ENCODE measurements at regions not wholly inside any gene's neighbourhood (a gene's known extent, or its start where the extent isn't known, plus 50 kb on each side); places are given as distances from the start of the nearest gene placed in this dataset.

- Histone ChIP-seq H3K9ac (ENCODE audit: insufficient read depth, low read depth, low read length) (no peak overlapping the region), H3K27me3 (ENCODE audit: control insufficient read depth in 1 of 2, insufficient read depth in 2 of 2, low read length in 2 of 2) (no peaks in the 10 kb centered on the region), H3K9me3 (ENCODE audit: low read length) (peaks cover 46% of the 10 kb centered on the region), H3K36me3 (replicated peaks in 1 of 2; ENCODE audit: control insufficient read depth in 1 of 2, insufficient read depth in 2 of 2, low read length in 2 of 2) (no peaks in the 10 kb centered on the region), H3K79me2 (ENCODE audit: insufficient read depth, low read length) (no peaks in the 10 kb centered on the region), H2AFZ (ENCODE audit: low read length) (no peak overlapping the region), H3K4me3 (replicated peaks in 1 of 3; ENCODE audit: insufficient read depth in 1 of 3, low read depth in 2 of 3, low read length in 3 of 3) (no peak overlapping the region), H3K4me2 (ENCODE audit: low read depth, low read length) (no peak overlapping the region), H3K4me1 (ENCODE audit: insufficient read depth, low read length) (no peaks in the 10 kb centered on the region), H3K27ac (ENCODE audit: extremely low read length, insufficient read depth, low read length) (no peak overlapping the region), H4K20me1 (ENCODE audit: insufficient read depth, low read length) (no peaks in the 10 kb centered on the region)
- in situ Hi-C loops (cut with HindIII; ENCODE audit: extremely low pct_ligation_motif_present, low pct_unique_long_range_greater_than_20kb) (no loop called here), intact Hi-C loops (cut with micrococcal nuclease; ENCODE audit: unreplicated experiment) (no loop called here)
- ATAC-seq: no peak
- FAIRE-seq: no peak
- no peak for DNase-seq (ENCODE audit: low spot score)
- BruUV-seq (replicated peaks): no TSS peak
- WGBS (ENCODE audit: low lambda C conversion rate): 27% methylated on average over 7 of the region's 7 CpGs
- ChIA-PET CTCF (ENCODE audit: low intra/inter-chr PET ratio, low total read pairs) (no interaction called here), POLR2A (no interaction called here)
- TF ChIP-seq ARNT (IDR thresholded peaks at IDR 0.05) (no peak), ELF4 (CRISPR knock-in tag; IDR thresholded peaks at IDR 0.05; ENCODE audit: borderline replicate concordance) (no peak), LCORL (IDR thresholded peaks at IDR 0.05) (no peak), LCORL (CRISPR knock-in tag; IDR thresholded peaks at IDR 0.05) (no peak), PBX3 (CRISPR knock-in tag; IDR thresholded peaks at IDR 0.05; ENCODE audit: borderline replicate concordance) (no peak)
Observed at GRCh38 chr1:81213279-81213678, 587.5 kb upstream of the ADGRL2 start.

GRCh38 chr1:81209461-81209860 is 591.3 kb upstream of the ADGRL2 start:
- no peak for ATAC-seq
- no peaks in the 10 kb centered on the region for H3K36me3 ChIP-seq (replicated peaks in 1 of 2; ENCODE audit: control insufficient read depth in 1 of 2, insufficient read depth in 2 of 2, low read length in 2 of 2)
- H3K4me1 ChIP-seq (ENCODE audit: insufficient read depth, low read length): no peaks in the 10 kb centered on the region
- POLR2A ChIA-PET: no interaction called here
- CTCF ChIA-PET (ENCODE audit: low intra/inter-chr PET ratio, low total read pairs): no interaction called here
- in situ Hi-C loops (cut with HindIII; ENCODE audit: extremely low pct_ligation_motif_present, low pct_unique_long_range_greater_than_20kb): no loop called here
- no peaks in the 10 kb centered on the region for H4K20me1 ChIP-seq (ENCODE audit: insufficient read depth, low read length)
- no peak overlapping the region for H3K27ac ChIP-seq (ENCODE audit: extremely low read length, insufficient read depth, low read length)
- H3K4me3 ChIP-seq (replicated peaks in 1 of 3; ENCODE audit: insufficient read depth in 1 of 3, low read depth in 2 of 3, low read length in 3 of 3): no peak overlapping the region
- intact Hi-C loops (cut with micrococcal nuclease; ENCODE audit: unreplicated experiment): no loop called here
- H2AFZ ChIP-seq (ENCODE audit: low read length): no peak overlapping the region
- H3K27me3 ChIP-seq (ENCODE audit: control insufficient read depth in 1 of 2, insufficient read depth in 2 of 2, low read length in 2 of 2): no peaks in the 10 kb centered on the region; a peak in 1 of 5 replicates
- H3K4me2 ChIP-seq (ENCODE audit: low read depth, low read length): no peak overlapping the region
- H3K79me2 ChIP-seq (ENCODE audit: insufficient read depth, low read length): no peaks in the 10 kb centered on the region
- H3K9me3 ChIP-seq (ENCODE audit: low read length): peaks cover 41% of the 10 kb centered on the region
- 0% methylated on average over 1 of the region's 1 CpG for WGBS (ENCODE audit: low lambda C conversion rate)
- DNase-seq (ENCODE audit: low spot score): no peak
- BruUV-seq (replicated peaks): no TSS peak
- H3K9ac ChIP-seq (ENCODE audit: insufficient read depth, low read depth, low read length): no peak overlapping the region
- FAIRE-seq: no peak
- TF ChIP-seq ZNF513 (CRISPR knock-in tag; conservative IDR thresholded peaks at IDR 0.05) (no peak), MAX (IDR thresholded peaks at IDR 0.05) (no peak), ZSCAN9 (CRISPR knock-in tag; IDR thresholded peaks at IDR 0.05; ENCODE audit: borderline replicate concordance) (no peak), ZNF17 (CRISPR knock-in tag; IDR thresholded peaks at IDR 0.05) (no peak), ATF3 (CRISPR knock-in tag; IDR thresholded peaks at IDR 0.05) (no peak), MXD3 (CRISPR knock-in tag; IDR thresholded peaks at IDR 0.05) (no peak)
- TF ChIP-seq, protein P1, sequence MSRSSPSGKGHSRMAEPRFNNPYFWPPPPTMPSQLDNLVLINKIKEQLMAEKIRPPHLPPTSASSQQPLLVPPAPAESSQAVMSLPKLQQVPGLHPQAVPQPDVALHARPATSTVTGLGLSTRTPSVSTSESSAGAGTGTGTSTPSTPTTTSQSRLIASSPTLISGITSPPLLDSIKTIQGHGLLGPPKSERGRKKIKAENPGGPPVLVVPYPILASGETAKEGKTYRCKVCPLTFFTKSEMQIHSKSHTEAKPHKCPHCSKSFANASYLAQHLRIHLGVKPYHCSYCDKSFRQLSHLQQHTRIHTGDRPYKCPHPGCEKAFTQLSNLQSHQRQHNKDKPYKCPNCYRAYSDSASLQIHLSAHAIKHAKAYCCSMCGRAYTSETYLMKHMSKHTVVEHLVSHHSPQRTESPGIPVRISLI (CRISPR knock-in tag; IDR thresholded peaks at IDR 0.05; ENCODE audit: borderline replicate concordance): no peak
- TF ChIP-seq, protein P2, sequence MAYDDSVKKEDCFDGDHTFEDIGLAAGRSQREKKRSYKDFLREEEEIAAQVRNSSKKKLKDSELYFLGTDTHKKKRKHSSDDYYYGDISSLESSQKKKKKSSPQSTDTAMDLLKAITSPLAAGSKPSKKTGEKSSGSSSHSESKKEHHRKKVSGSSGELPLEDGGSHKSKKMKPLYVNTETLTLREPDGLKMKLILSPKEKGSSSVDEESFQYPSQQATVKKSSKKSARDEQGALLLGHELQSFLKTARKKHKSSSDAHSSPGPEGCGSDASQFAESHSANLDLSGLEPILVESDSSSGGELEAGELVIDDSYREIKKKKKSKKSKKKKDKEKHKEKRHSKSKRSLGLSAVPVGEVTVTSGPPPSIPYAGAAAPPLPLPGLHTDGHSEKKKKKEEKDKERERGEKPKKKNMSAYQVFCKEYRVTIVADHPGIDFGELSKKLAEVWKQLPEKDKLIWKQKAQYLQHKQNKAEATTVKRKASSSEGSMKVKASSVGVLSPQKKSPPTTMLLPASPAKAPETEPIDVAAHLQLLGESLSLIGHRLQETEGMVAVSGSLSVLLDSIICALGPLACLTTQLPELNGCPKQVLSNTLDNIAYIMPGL (CRISPR knock-in tag; IDR thresholded peaks at IDR 0.05; ENCODE audit: borderline replicate concordance in 1 of 2, low read depth in 1 of 2): no peak

Data from HepG2 (cell line).